Lower leg skin (tissue), 4 donors: ENCODE measurements at regions not wholly inside any gene's neighbourhood (a gene's known extent, or its start where the extent isn't known, plus 50 kb on each side); places are given as distances from the start of the nearest gene placed in this dataset.

Experiments
- DNase-seq, 2 donors: peaks; one replicate each; pipeline ENCODE4 v3.0.0-alpha.2; 2019; ENCODE audit warnings: low spot score in 2 of 2
- H3K4me3 ChIP-seq: fragments of 200-600 bp; sonication (generic); 2 replicates; pipeline ENCODE4 v1.5.1; 2017; ENCODE audit warnings: mild to moderate bottlenecking, low read depth; ENCODE audit not compliant: poor library complexity, severe bottlenecking
- CTCF ChIP-seq, 3 donors: fragments of 450-650 bp; IDR thresholded peaks; one replicate each; pipeline ENCODE4 v1.5.1; 2016; ENCODE audit warnings: antibody characterized with exemption in 3 of 3, mild to moderate bottlenecking in 3 of 3, moderate library complexity in 2 of 3
- POLR2A ChIP-seq, 2 donors: fragments of 450-650 bp; IDR thresholded peaks; one replicate each; pipeline ENCODE4 v1.6.1; 2016 to 2017; ENCODE audit warnings: antibody characterized with exemption in 2 of 2, mild to moderate bottlenecking in 1 of 2, moderate library complexity in 1 of 2
- WGBS, 2 donors: methylation state at CpG; one replicate each; pipeline ENCODE4 v1.1.5; 2018; 5-methylcytosine and 5-hydroxymethylcytosine counted together
- intact Hi-C: fragments of 100-400 bp; cut with DNase I; formaldehyde crosslinking; loops from one replicate; pipeline ENCODE4 v1.15.0; 2023; ENCODE audit warnings: low total_unique reads

DNA sequence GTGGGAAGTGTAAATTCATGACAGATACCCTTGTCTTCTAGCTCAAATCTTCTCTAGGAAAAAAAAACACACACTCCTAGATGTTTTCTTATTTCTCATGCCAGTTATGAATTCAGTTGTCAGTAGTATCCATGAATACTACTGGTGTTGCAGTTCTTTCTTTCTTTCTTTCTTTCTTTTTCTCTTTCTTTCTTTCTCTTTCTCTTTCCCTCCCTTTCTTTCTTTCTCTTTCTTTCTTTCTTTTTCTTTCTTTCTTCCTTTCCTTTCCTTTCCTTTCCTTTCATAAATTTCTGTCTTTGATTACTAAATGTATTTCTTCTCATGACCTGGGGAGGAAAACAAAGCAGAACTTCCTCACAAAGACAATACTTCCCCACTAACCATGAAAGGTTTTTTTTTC lies 253.8 kb downstream of the PCDH7 start:
- no peak for DNase-seq
- TF ChIP-seq CTCF (IDR thresholded peaks at IDR 0.05) = no peak
- no peak for TF ChIP-seq POLR2A (IDR thresholded peaks at IDR 0.05)
- H3K4me3 ChIP-seq = no peak overlapping the region
- intact Hi-C loops = no loop called here

DNA sequence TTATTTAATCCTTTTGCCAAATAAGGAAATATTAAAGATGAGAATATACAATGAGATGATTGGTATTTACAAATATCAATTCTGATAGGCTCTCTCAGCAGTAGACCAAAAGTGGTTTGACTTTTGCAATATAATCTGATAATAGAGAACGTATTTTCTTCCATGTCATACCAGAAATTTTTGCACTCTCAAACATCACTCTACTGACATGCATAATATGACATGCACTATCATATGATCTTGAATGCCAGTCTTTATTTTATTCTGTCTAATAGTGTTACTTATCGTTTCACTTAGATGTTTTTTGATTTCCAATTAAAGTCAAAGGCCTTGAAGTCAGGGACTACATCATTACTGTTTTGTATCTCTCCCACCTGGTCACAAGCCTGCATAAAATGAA lies 259.2 kb downstream of the PCDH7 start:
- DNase-seq = no peak
- H3K4me3 ChIP-seq = no peak overlapping the region
- intact Hi-C loops = no loop called here
- TF ChIP-seq POLR2A (IDR thresholded peaks at IDR 0.05) (no peak), CTCF (IDR thresholded peaks at IDR 0.05) (no peak)
- WGBS, 2 donors = 67 to 77% methylated on average over 2 of the region's 2 CpGs

- intact Hi-C loops = no loop called here
These were observed 269.3 kb downstream of the PCDH7 start for GRCh38 chr4:30989508-30989907.

GRCh38 chr4:30996841-30997240 lies 276.7 kb downstream of the PCDH7 start:
- no peak for DNase-seq
- no peak for TF ChIP-seq POLR2A (IDR thresholded peaks at IDR 0.05)
- TF ChIP-seq CTCF (IDR thresholded peaks at IDR 0.05) = no peak
- no peak overlapping the region for H3K4me3 ChIP-seq
- 90 to 93% methylated on average over 2 of the region's 2 CpGs for WGBS, 2 donors
- intact Hi-C loops = no loop called here

More at GRCh38 chr4:30989508-30989907, 269.3 kb downstream of the PCDH7 start:
- H3K4me3 ChIP-seq = no peak overlapping the region
- no peak for DNase-seq
- no peak for TF ChIP-seq POLR2A (IDR thresholded peaks at IDR 0.05)
- TF ChIP-seq CTCF (IDR thresholded peaks at IDR 0.05) = no peak
- WGBS, 2 donors = 96 to 100% methylated on average over 1 of the region's 1 CpG

DNA sequence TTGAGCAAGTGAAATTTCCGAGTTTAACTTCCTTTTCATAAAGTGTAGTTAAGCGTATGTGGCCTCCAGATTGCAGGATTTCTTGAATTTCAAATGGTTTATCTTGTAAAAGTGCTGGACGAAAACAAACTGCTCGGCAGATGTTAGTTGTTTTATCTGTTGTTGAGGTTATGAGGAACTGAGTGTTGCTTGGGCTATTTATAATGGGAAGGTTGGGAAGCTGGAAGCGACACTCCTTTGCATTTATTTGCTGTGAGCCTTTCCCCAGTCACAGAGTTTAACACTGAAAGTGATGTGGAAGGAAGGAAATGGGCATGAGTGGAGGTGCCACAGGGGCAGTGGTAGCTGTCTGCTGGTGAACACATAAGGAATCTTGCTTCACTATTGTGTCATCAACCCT lies 284.9 kb downstream of the PCDH7 start:
- no peak for TF ChIP-seq CTCF (IDR thresholded peaks at IDR 0.05)
- no peak for TF ChIP-seq POLR2A (IDR thresholded peaks at IDR 0.05)
- H3K4me3 ChIP-seq = no peak overlapping the region
- WGBS, 2 donors = 83 to 84% methylated on average over 5 of the region's 5 CpGs
- DNase-seq = no peak
- intact Hi-C loops = no loop called here

DNA sequence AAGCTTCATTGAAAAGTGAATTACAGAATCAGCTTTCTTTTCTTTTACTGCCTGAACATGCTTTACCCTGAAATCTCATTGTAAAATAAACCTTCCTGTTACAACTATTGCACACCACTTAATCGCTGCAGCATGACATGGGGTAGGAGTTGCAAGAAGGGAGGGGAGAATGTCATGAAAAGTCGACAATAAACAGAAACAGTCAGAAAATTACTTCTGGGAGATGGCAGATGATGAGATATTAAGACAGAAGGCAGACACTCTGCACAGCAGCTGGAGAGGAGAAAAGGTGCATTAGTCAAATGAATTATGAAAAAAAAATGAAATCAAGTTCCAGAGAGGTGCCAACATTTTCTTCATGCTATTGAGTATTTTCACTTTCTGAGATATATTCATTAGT lies 287.7 kb downstream of the PCDH7 start:
- no peak for DNase-seq
- no peak for TF ChIP-seq CTCF (IDR thresholded peaks at IDR 0.05)
- WGBS, 2 donors = 45 to 46% methylated on average over 2 of the region's 2 CpGs
- no peak overlapping the region for H3K4me3 ChIP-seq
- intact Hi-C loops = no loop called here
